OCI-LY1 (cell line): ENCODE measurements at regions not wholly inside any gene's neighbourhood (a gene's known extent, or its start where the extent isn't known, plus 50 kb on each side); places are given as distances from the start of the nearest gene placed in this dataset.

Source experiments
- H2AFZ ChIP-seq: fragments of 200-600 bp; sonication (generic), shearing (Covaris generic); 2 replicates; pipeline ENCODE4 v1.6.0; 2014; ENCODE audit warnings: antibody characterized with exemption, mild to moderate bottlenecking, low read length
- H3F3A ChIP-seq: fragments of 200-600 bp; sonication (generic), shearing (Covaris generic); 2 replicates; pipeline ENCODE4 v1.6.0; 2014; ENCODE audit warnings: mild to moderate bottlenecking, antibody characterized with exemption, low read length, moderate library complexity; ENCODE audit not compliant: insufficient read depth
- H3K27ac ChIP-seq: fragments of 200-600 bp; sonication (generic); 2 replicates; pipeline ENCODE4 v1.5.1; 2014; ENCODE audit warnings: low read length, mixed run types, mild to moderate bottlenecking, low read depth; ENCODE audit not compliant: poor library complexity, severe bottlenecking
- H3K27me3 ChIP-seq: fragments of 200-600 bp; sonication (generic); 2 replicates; pipeline ENCODE4 v1.6.0; 2014; ENCODE audit warnings: antibody characterized with exemption, mild to moderate bottlenecking, low read length, moderate library complexity; ENCODE audit not compliant: insufficient read depth
- H3K36me3 ChIP-seq: fragments of 200-600 bp; sonication (generic); 2 replicates; pipeline ENCODE4 v1.6.1; 2014; ENCODE audit warnings: mild to moderate bottlenecking, antibody characterized with exemption, low read length, moderate library complexity, mixed read lengths; ENCODE audit not compliant: insufficient read depth
- H3K4me1 ChIP-seq: fragments of 200-600 bp; sonication (generic); 2 replicates; pipeline ENCODE4 v1.5.1; 2014; ENCODE audit warnings: mild to moderate bottlenecking, low read length, moderate library complexity; ENCODE audit not compliant: insufficient read depth, severe bottlenecking
- H3K4me2 ChIP-seq: fragments of 200-600 bp; sonication (generic), shearing (Covaris generic); 2 replicates; pipeline ENCODE4 v1.6.1; 2014; ENCODE audit warnings: low read length
- H3K4me3 ChIP-seq: fragments of 200-600 bp; sonication (generic); 2 replicates; pipeline ENCODE4 v1.5.1; 2014; ENCODE audit warnings: low read length, low read depth, mild to moderate bottlenecking, mixed read lengths; ENCODE audit not compliant: poor library complexity, severe bottlenecking
- H3K79me2 ChIP-seq: fragments of 200-600 bp; shearing (Covaris generic); 2 replicates; pipeline ENCODE4 v1.6.1; 2016; ENCODE audit warnings: mixed run types, low read length, mixed read lengths; ENCODE audit not compliant: insufficient read depth
- H3K9ac ChIP-seq: fragments of 200-600 bp; sonication (generic), shearing (Covaris generic); 2 replicates; pipeline ENCODE4 v1.6.1; 2014; ENCODE audit warnings: mild to moderate bottlenecking, low read length, mixed read lengths
- H3K9me2 ChIP-seq: fragments of 200-600 bp; sonication (generic), shearing (Covaris generic); 2 replicates; pipeline ENCODE4 v1.6.1; 2014; ENCODE audit warnings: low read depth, mild to moderate bottlenecking, low read length, mixed read lengths
- H3K9me3 ChIP-seq: fragments of 200-600 bp; shearing (Covaris generic); 2 replicates; pipeline ENCODE4 v1.6.1; 2014; ENCODE audit warnings: low read length, mixed read lengths
- H4K20me1 ChIP-seq: fragments of 200-600 bp; sonication (generic), shearing (Covaris generic); 2 replicates; pipeline ENCODE4 v1.6.0; 2016; ENCODE audit warnings: mild to moderate bottlenecking, low read length; ENCODE audit not compliant: insufficient read depth
- EZH2 ChIP-seq: fragments of 200-600 bp; sonication (generic), shearing (Covaris generic); IDR thresholded peaks from 2 replicates; pipeline ENCODE4 v1.8.0; 2017; ENCODE audit warnings: borderline replicate concordance, mixed run types, mild to moderate bottlenecking, antibody characterized with exemption, low read length, moderate library complexity, mixed read lengths
- TF ChIP-seq, protein P1 (sequence below): fragments of 200-600 bp; sonication (generic), shearing (Covaris generic); IDR thresholded peaks from 2 replicates; pipeline ENCODE4 v1.5.1; 2017; ENCODE audit warnings: mild to moderate bottlenecking, antibody characterized with exemption, low read length, moderate library complexity, mixed read lengths

GRCh38 chr21:23718446-23719285 lies 1888.6 kb downstream of the MRPL39 start:
- H3K4me2 ChIP-seq, result no peak overlapping the region
- H4K20me1 ChIP-seq, result no peaks in the 10 kb centered on the region
- no peak overlapping the region for H3K9ac ChIP-seq
- no peaks in the 10 kb centered on the region for H3K9me3 ChIP-seq
- no peaks in the 10 kb centered on the region for H3F3A ChIP-seq
- H3K4me1 ChIP-seq, result no peaks in the 10 kb centered on the region
- H3K9me2 ChIP-seq, result no peaks in the 10 kb centered on the region
- H2AFZ ChIP-seq, result no peak overlapping the region
- no peaks in the 10 kb centered on the region for H3K79me2 ChIP-seq
- no peak overlapping the region for H3K27ac ChIP-seq
- H3K27me3 ChIP-seq, result no peaks in the 10 kb centered on the region
- no peak overlapping the region for H3K4me3 ChIP-seq
- TF ChIP-seq, protein P1, sequence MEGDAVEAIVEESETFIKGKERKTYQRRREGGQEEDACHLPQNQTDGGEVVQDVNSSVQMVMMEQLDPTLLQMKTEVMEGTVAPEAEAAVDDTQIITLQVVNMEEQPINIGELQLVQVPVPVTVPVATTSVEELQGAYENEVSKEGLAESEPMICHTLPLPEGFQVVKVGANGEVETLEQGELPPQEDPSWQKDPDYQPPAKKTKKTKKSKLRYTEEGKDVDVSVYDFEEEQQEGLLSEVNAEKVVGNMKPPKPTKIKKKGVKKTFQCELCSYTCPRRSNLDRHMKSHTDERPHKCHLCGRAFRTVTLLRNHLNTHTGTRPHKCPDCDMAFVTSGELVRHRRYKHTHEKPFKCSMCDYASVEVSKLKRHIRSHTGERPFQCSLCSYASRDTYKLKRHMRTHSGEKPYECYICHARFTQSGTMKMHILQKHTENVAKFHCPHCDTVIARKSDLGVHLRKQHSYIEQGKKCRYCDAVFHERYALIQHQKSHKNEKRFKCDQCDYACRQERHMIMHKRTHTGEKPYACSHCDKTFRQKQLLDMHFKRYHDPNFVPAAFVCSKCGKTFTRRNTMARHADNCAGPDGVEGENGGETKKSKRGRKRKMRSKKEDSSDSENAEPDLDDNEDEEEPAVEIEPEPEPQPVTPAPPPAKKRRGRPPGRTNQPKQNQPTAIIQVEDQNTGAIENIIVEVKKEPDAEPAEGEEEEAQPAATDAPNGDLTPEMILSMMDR, result no peak
- no peak for TF ChIP-seq EZH2
- H3K36me3 ChIP-seq, result no peaks in the 10 kb centered on the region

GRCh38 chr21:23712166-23712565 lies 1895.1 kb downstream of the MRPL39 start:
- Histone ChIP-seq H3K9me3 (no peaks in the 10 kb centered on the region), H3K27ac (no peak overlapping the region), H3K79me2 (no peaks in the 10 kb centered on the region), H3K4me3 (no peak overlapping the region), H3K9me2 (no peaks in the 10 kb centered on the region), H3K9ac (no peak overlapping the region), H3K36me3 (no peaks in the 10 kb centered on the region), H3F3A (no peaks in the 10 kb centered on the region), H2AFZ (no peak overlapping the region), H3K27me3 (no peaks in the 10 kb centered on the region), H3K4me2 (no peak overlapping the region), H4K20me1 (no peaks in the 10 kb centered on the region), H3K4me1 (no peaks in the 10 kb centered on the region)
- TF ChIP-seq, protein P1, result no peak
- no peak for TF ChIP-seq EZH2

GRCh38 chr21:23706431-23706830 lies 1900.8 kb downstream of the MRPL39 start:
- H2AFZ ChIP-seq, result no peak overlapping the region
- H3K4me1 ChIP-seq, result no peaks in the 10 kb centered on the region
- H3F3A ChIP-seq, result no peaks in the 10 kb centered on the region
- no peaks in the 10 kb centered on the region for H3K79me2 ChIP-seq
- no peak overlapping the region for H3K27ac ChIP-seq
- no peaks in the 10 kb centered on the region for H3K9me3 ChIP-seq
- TF ChIP-seq, protein P1, result no peak
- TF ChIP-seq EZH2, result no peak
- no peaks in the 10 kb centered on the region for H3K27me3 ChIP-seq
- no peaks in the 10 kb centered on the region for H4K20me1 ChIP-seq
- H3K4me2 ChIP-seq, result no peak overlapping the region
- no peak overlapping the region for H3K4me3 ChIP-seq
- H3K9ac ChIP-seq, result no peak overlapping the region
- no peaks in the 10 kb centered on the region for H3K36me3 ChIP-seq
- no peaks in the 10 kb centered on the region for H3K9me2 ChIP-seq
